CD4-positive, CD25-positive, alpha-beta regulatory T cell (primary cell): ENCODE measurements at regions not wholly inside any gene's neighbourhood (a gene's known extent, or its start where the extent isn't known, plus 50 kb on each side); places are given as distances from the start of the nearest gene placed in this dataset.

Experiments used
- ATAC-seq, 2 donors: fragments of 150-1000 bp; cut with Tn5 transposase; one replicate each; pipeline ENCODE4 v1.10.0; 2021; ENCODE audit warnings: low read depth in 2 of 2, moderate number of reproducible peaks in 2 of 2, moderate library complexity in 1 of 2
- DNase-seq, 3 donors: peaks; one replicate each; pipeline versions ENCODE4 v3.0.0 to v3.0.0-alpha.2; 2012 to 2022; ENCODE audit warnings: mixed read lengths in 1 of 3
- H3K27ac ChIP-seq: one replicate; pipeline ENCODE4 v1.7.0; 2013; ENCODE audit warnings: mild to moderate bottlenecking, low read length; ENCODE audit not compliant: insufficient read depth, poor library complexity, severe bottlenecking
- H3K27me3 ChIP-seq: one replicate; pipeline ENCODE4 v1.7.0; 2013; ENCODE audit warnings: low read length; ENCODE audit not compliant: control insufficient read depth, insufficient read depth
- H3K36me3 ChIP-seq: one replicate; pipeline ENCODE4 v1.7.0; 2013; ENCODE audit warnings: mild to moderate bottlenecking, low read length, moderate library complexity; ENCODE audit not compliant: control insufficient read depth, insufficient read depth
- H3K4me1 ChIP-seq: 2 replicates; pipeline ENCODE4 v1.7.0; 2013; ENCODE audit warnings: mild to moderate bottlenecking, low read length; ENCODE audit not compliant: insufficient read depth, control insufficient read depth, poor library complexity, severe bottlenecking
- H3K4me3 ChIP-seq: one replicate; pipeline ENCODE4 v1.7.0; 2013; ENCODE audit warnings: low read depth, mild to moderate bottlenecking, low read length, moderate library complexity
- H3K9me3 ChIP-seq, 2 experiments: 1 replicate in 1 of 2; 2 replicates in 1 of 2; pipeline ENCODE4 v1.7.0; 2013; ENCODE audit warnings: low read length in 2 of 2, mild to moderate bottlenecking in 1 of 2, moderate library complexity in 1 of 2; ENCODE audit not compliant: control insufficient read depth in 2 of 2
- H3K27ac Mint-ChIP-seq, 3 donors: one replicate each; pipeline ENCODE4 v1.8.0; 2020 to 2022; ENCODE audit warnings: mild to moderate bottlenecking in 3 of 3, mixed read lengths in 3 of 3, moderate library complexity in 2 of 3
- H3K27me3 Mint-ChIP-seq: one replicate; pipeline ENCODE4 v1.8.0; 2022; ENCODE audit warnings: mild to moderate bottlenecking, mixed read lengths
- H3K36me3 Mint-ChIP-seq: one replicate; pipeline ENCODE4 v1.8.0; 2020; ENCODE audit warnings: mixed read lengths
- H3K4me1 Mint-ChIP-seq, 4 donors: one replicate each; pipeline ENCODE4 v1.8.0; 2020 to 2022; ENCODE audit warnings: mixed read lengths in 4 of 4, mild to moderate bottlenecking in 1 of 4
- H3K4me3 Mint-ChIP-seq, 4 donors: one replicate each; pipeline ENCODE4 v1.8.0; 2020 to 2022; ENCODE audit warnings: mild to moderate bottlenecking in 4 of 4, mixed read lengths in 4 of 4, moderate library complexity in 3 of 4
- H3K9me3 Mint-ChIP-seq, 7 donors: one replicate each; pipeline ENCODE4 v1.8.0; 2020 to 2022; ENCODE audit warnings: mixed read lengths in 7 of 7, mild to moderate bottlenecking in 3 of 7, moderate library complexity in 2 of 7

GRCh38 chr12:116354534-116354933 is 77.0 kb upstream of the MED13L start:
- peaks cover 6 to 13% (median 10%) of the 10 kb centered on the region in 4 donors for H3K4me1 Mint-ChIP-seq
- H3K4me1 ChIP-seq: peaks cover 9% of the 10 kb centered on the region
- peak overlapping the region in 1 of 3 donors; percentile 45 for H3K27ac Mint-ChIP-seq

GRCh38 chr12:116354950-116355783 is 77.7 kb upstream of the MED13L start:
- Mint-ChIP-seq H3K9me3 (peaks cover 0 to 5% (median 0%) of the 10 kb centered on the region in 7 donors), H3K27ac (peak overlapping the region in 1 of 3 donors; percentile 45), H3K36me3 (no peaks in the 10 kb centered on the region), H3K4me1 (peaks cover 6 to 17% (median 12%) of the 10 kb centered on the region in 4 donors), H3K27me3 (peaks cover 3% of the 10 kb centered on the region), H3K4me3 (no peak overlapping the region)
- Histone ChIP-seq H3K9me3 (no peaks in the 10 kb centered on the region), H3K4me3 (no peak overlapping the region), H3K27ac (no peak overlapping the region), H3K27me3 (no peaks in the 10 kb centered on the region), H3K4me1 (peaks cover 12% of the 10 kb centered on the region), H3K36me3 (no peaks in the 10 kb centered on the region)
- no peak for DNase-seq
- no peak for ATAC-seq

More at GRCh38 chr12:116354534-116354933, 77.0 kb upstream of the MED13L start:
- Histone ChIP-seq H3K27ac (no peak overlapping the region), H3K4me3 (no peak overlapping the region), H3K9me3 (no peaks in the 10 kb centered on the region), H3K36me3 (no peaks in the 10 kb centered on the region), H3K27me3 (no peaks in the 10 kb centered on the region)
- Mint-ChIP-seq H3K9me3 (peaks cover 0 to 5% (median 0%) of the 10 kb centered on the region in 7 donors), H3K4me3 (no peak overlapping the region), H3K27me3 (peaks cover 5% of the 10 kb centered on the region), H3K36me3 (no peaks in the 10 kb centered on the region)
- DNase-seq (no peak), ATAC-seq (no peak)

- Histone ChIP-seq H3K36me3 (no peaks in the 10 kb centered on the region), H3K27ac (no peak overlapping the region), H3K4me3 (peak overlapping the region; percentile 26), H3K4me1 (peaks cover 12% of the 10 kb centered on the region), H3K9me3 (no peaks in the 10 kb centered on the region), H3K27me3 (no peaks in the 10 kb centered on the region)
- Mint-ChIP-seq H3K27me3 (peaks cover 9% of the 10 kb centered on the region), H3K27ac (peak overlapping the region; percentile 63 to 87 (median 71)), H3K9me3 (no peaks in the 10 kb centered on the region), H3K36me3 (no peaks in the 10 kb centered on the region), H3K4me1 (peaks cover 6 to 26% (median 14%) of the 10 kb centered on the region in 4 donors), H3K4me3 (peak overlapping the region in 3 of 4 donors; percentile 12 to 78 (median 72))
- ATAC-seq (no peak), DNase-seq (no peak)
These were observed 81.0 kb upstream of the MED13L start for GRCh38 chr12:116358536-116358892.

GRCh38 chr12:116358893-116359761 is 81.6 kb upstream of the MED13L start:
- H3K4me3 Mint-ChIP-seq: peak overlapping the region; percentile 15 to 78 (median 70)
- ATAC-seq (peak; percentile 77 to 79), DNase-seq (peak; percentile 46 to 77 (median 60))
- H3K4me3 ChIP-seq: peak overlapping the region; percentile 62
- no peak overlapping the region for H3K27ac ChIP-seq
- H3K9me3 ChIP-seq: no peaks in the 10 kb centered on the region
- peaks cover 12% of the 10 kb centered on the region for H3K4me1 ChIP-seq
- no peaks in the 10 kb centered on the region for H3K9me3 Mint-ChIP-seq
- H3K27me3 ChIP-seq: no peaks in the 10 kb centered on the region
- no peaks in the 10 kb centered on the region for H3K36me3 Mint-ChIP-seq
- no peaks in the 10 kb centered on the region for H3K36me3 ChIP-seq
- H3K27me3 Mint-ChIP-seq: peaks cover 11% of the 10 kb centered on the region
- peaks cover 6 to 26% (median 14%) of the 10 kb centered on the region in 4 donors for H3K4me1 Mint-ChIP-seq
- H3K27ac Mint-ChIP-seq: peak overlapping the region; percentile 63 to 87 (median 71)

GRCh38 chr12:116360579-116361413 is 83.3 kb upstream of the MED13L start:
- Histone ChIP-seq H3K27ac (no peak overlapping the region), H3K27me3 (no peaks in the 10 kb centered on the region), H3K36me3 (no peaks in the 10 kb centered on the region), H3K4me1 (peaks cover 12% of the 10 kb centered on the region), H3K4me3 (no peak overlapping the region), H3K9me3 (no peaks in the 10 kb centered on the region)
- DNase-seq (peak in 1 of 3 donors; percentile 36), ATAC-seq (no peak)
- Mint-ChIP-seq H3K9me3 (no peaks in the 10 kb centered on the region), H3K4me1 (peaks cover 6 to 26% (median 14%) of the 10 kb centered on the region in 4 donors), H3K36me3 (no peaks in the 10 kb centered on the region), H3K27ac (peak overlapping the region in 2 of 3 donors; percentile 13 to 84), H3K4me3 (peak overlapping the region in 1 of 4 donors; percentile 19), H3K27me3 (peaks cover 23% of the 10 kb centered on the region)

GRCh38 chr12:116361414-116362223 is 84.1 kb upstream of the MED13L start:
- DNase-seq: no peak
- no peak for ATAC-seq
- H3K4me3 ChIP-seq: no peak overlapping the region
- H3K4me1 ChIP-seq: peaks cover 12% of the 10 kb centered on the region
- H3K36me3 Mint-ChIP-seq: no peaks in the 10 kb centered on the region
- no peaks in the 10 kb centered on the region for H3K36me3 ChIP-seq
- peaks cover 6 to 26% (median 14%) of the 10 kb centered on the region in 4 donors for H3K4me1 Mint-ChIP-seq
- H3K27me3 Mint-ChIP-seq: peaks cover 23% of the 10 kb centered on the region
- H3K27ac Mint-ChIP-seq: no peak overlapping the region
- H3K27me3 ChIP-seq: no peaks in the 10 kb centered on the region
- no peak overlapping the region for H3K27ac ChIP-seq
- H3K9me3 Mint-ChIP-seq: no peaks in the 10 kb centered on the region
- no peak overlapping the region for H3K4me3 Mint-ChIP-seq
- H3K9me3 ChIP-seq: no peaks in the 10 kb centered on the region
